Stimulated activated CD8-positive, alpha-beta memory T cell treated with anti-CD3 and anti-CD28 coated beads, Interleukin-7, amount 100 ng/mL, for 48 hours (primary cell): ENCODE measurements at regions not wholly inside any gene's neighbourhood (a gene's known extent, or its start where the extent isn't known, plus 50 kb on each side); places are given as distances from the start of the nearest gene placed in this dataset.

Experiments used
- DNase-seq, 2 donors: peaks; one replicate each; pipeline ENCODE4 v3.0.0-alpha.2; 2020; ENCODE audit warnings: low read depth in 1 of 2; ENCODE audit errors: extremely low read depth in 1 of 2

GRCh38 chr12:97912943-97913342 lies 450.3 kb downstream of the RMST start:
- DNase-seq: no peak

- DNase-seq: no peak
Observed at GRCh38 chr12:97921979-97922722, 459.5 kb downstream of the RMST start.

GRCh38 chr12:97923546-97923945 lies 460.9 kb downstream of the RMST start:
- DNase-seq: no peak

- DNase-seq: no peak
Observed at GRCh38 chr12:97924122-97924521, 461.5 kb downstream of the RMST start.

- DNase-seq: no peak
Observed at GRCh38 chr12:97927977-97928376, 465.4 kb downstream of the RMST start.

GRCh38 chr12:97936165-97936564 lies 473.6 kb downstream of the RMST start:
- no peak for DNase-seq

GRCh38 chr12:97938031-97938430 lies 475.4 kb downstream of the RMST start:
- no peak for DNase-seq

GRCh38 chr12:97939156-97939555 lies 476.6 kb downstream of the RMST start:
- DNase-seq: no peak

GRCh38 chr12:97940105-97940504 lies 477.5 kb downstream of the RMST start:
- DNase-seq: no peak

GRCh38 chr12:97940629-97941028 lies 478.0 kb downstream of the RMST start:
- no peak for DNase-seq

- no peak for DNase-seq
Observed at GRCh38 chr12:97941686-97942354, 479.2 kb downstream of the RMST start.

GRCh38 chr12:97943359-97943758 lies 480.8 kb downstream of the RMST start:
- DNase-seq: no peak

GRCh38 chr12:97944576-97944975 lies 482.0 kb downstream of the RMST start:
- no peak for DNase-seq

- DNase-seq: no peak
Observed at GRCh38 chr12:97946701-97947100, 484.1 kb downstream of the RMST start.

- DNase-seq: no peak
Observed at GRCh38 chr12:97948591-97948990, 486.0 kb downstream of the RMST start.

GRCh38 chr12:97951239-97951638 lies 488.6 kb downstream of the RMST start:
- no peak for DNase-seq

GRCh38 chr12:97951717-97952116 lies 489.1 kb downstream of the RMST start:
- DNase-seq: no peak

- no peak for DNase-seq
Observed at GRCh38 chr12:97957109-97957508, 494.5 kb downstream of the RMST start.

GRCh38 chr12:97960225-97960624 lies 497.6 kb downstream of the RMST start:
- no peak for DNase-seq

GRCh38 chr12:97960741-97961608 lies 498.4 kb downstream of the RMST start:
- no peak for DNase-seq

- no peak for DNase-seq
Observed at GRCh38 chr12:97967831-97968230, 505.2 kb downstream of the RMST start.
